Heart left ventricle (tissue), 16 donors: ENCODE measurements at regions not wholly inside any gene's neighbourhood (a gene's known extent, or its start where the extent isn't known, plus 50 kb on each side); places are given as distances from the start of the nearest gene placed in this dataset.

Source experiments
- ATAC-seq, 4 donors: fragments of 200-7000 bp; cut with Tn5 transposase; one replicate each; pipeline ENCODE4 v1.9.1; 2020 to 2022; ENCODE audit warnings: moderate library complexity in 4 of 4, mild to moderate bottlenecking in 3 of 4, moderate number of reproducible peaks in 1 of 4
- DNase-seq, 5 donors: peaks; one replicate each; pipeline ENCODE4 v3.0.0-alpha.2; 2020
- H3K27ac ChIP-seq, 12 donors: fragments of 200-600 bp; sonication (generic) in 4 of 12; one replicate each; pipeline versions ENCODE4 v1.5.0 to v1.8.0; 2016 to 2022; ENCODE audit warnings: mild to moderate bottlenecking in 2 of 12
- H3K27me3 ChIP-seq, 9 donors: fragments of 200-600 bp; sonication (generic) in 2 of 9; one replicate each; pipeline versions ENCODE4 v1.5.1 to v1.8.0; 2016 to 2022; ENCODE audit warnings: mild to moderate bottlenecking in 3 of 9
- H3K36me3 ChIP-seq, 9 donors: fragments of 200-600 bp; sonication (generic) in 2 of 9; one replicate each; pipeline versions ENCODE4 v1.5.0 to v1.8.0; 2018 to 2022; ENCODE audit warnings: mild to moderate bottlenecking in 2 of 9
- H3K4me1 ChIP-seq, 12 donors: fragments of 200-600 bp; sonication (generic) in 4 of 12; one replicate each; pipeline versions ENCODE4 v1.5.0 to v1.8.0; 2016 to 2022; ENCODE audit warnings: mild to moderate bottlenecking in 3 of 12
- H3K4me3 ChIP-seq, 12 donors: fragments of 200-600 bp; sonication (generic) in 4 of 12; one replicate each; pipeline versions ENCODE4 v1.5.0 to v1.8.0; 2017 to 2022; ENCODE audit warnings: mild to moderate bottlenecking in 9 of 12, moderate library complexity in 4 of 12
- H3K9me3 ChIP-seq, 12 donors: fragments of 200-600 bp; sonication (generic) in 4 of 12; one replicate each; pipeline versions ENCODE4 v1.5.0 to v1.8.0; 2016 to 2022; ENCODE audit warnings: mild to moderate bottlenecking in 1 of 12
- POLR2A ChIP-seq, 2 donors: fragments of 450-650 bp; IDR thresholded peaks; one replicate each; pipeline ENCODE4 v1.6.1; 2017; ENCODE audit warnings: antibody characterized with exemption in 2 of 2, mild to moderate bottlenecking in 2 of 2, moderate library complexity in 2 of 2
- WGBS, 4 donors: extraction: QIAGEN DNeasy Blood & Tissue Kit in 2 of 4; methylation state at CpG; one replicate each; pipeline versions ENCODE4 v1.1.5 to v1.1.7; 2013 to 2018; 5-methylcytosine and 5-hydroxymethylcytosine counted together
- intact Hi-C, 10 donors: fragments of 100-400 bp; cut with DNase I; formaldehyde crosslinking; loops; one replicate each; pipeline versions ENCODE4 v1.11.1 to v1.14.2; 2022
- TF ChIP-seq, protein P1 (sequence below), 12 donors: fragments of 200-600 bp; sonication (generic) in 4 of 12; IDR thresholded peaks; one replicate each; pipeline versions ENCODE4 v1.5.0 to v1.8.0; 2018 to 2022; ENCODE audit warnings: antibody characterized with exemption in 12 of 12, mild to moderate bottlenecking in 5 of 12
- donor health status: ischemic (EF 13 %, LVEDD 7.1; RV severe dilation, severe dysfunction).
- donor health status: healthy with polysubstance abuse.
- donor health status: DM: no; HTN: yes; CAD: no.
- donor health status: DM: no; HTN: no; CAD: no.
- donor health status: ischemic (EF 25% LVEDD 6.9; RV normal size, moderate dysfunction).
- donor health status: ischemic (EF 25% LVEDD 5.7; RV mildly dilated, moderate dysfunction).
- donor health status: healthy.
- donor health status: DM: yes; HTN: yes; CAD: no.
- donor health status: ischemic (EF 35%, LVEDD 5.7; RV mildly dilated, moderate dysfunction).
- donor health status: nonischemic (EF 11% LVEDD 7.7; RV severe dilation, severe dysfunction).
- donor health status: DM: yes; HTN: yes; CAD: no.
- donor health status: PGD.
- donor health status: ischemic (EF 29% LVEDD 5.4; RV normal size, mild dysfunction).
- donor health status: nonischemic (EF 23%, LVEDD 6.1; RV moderate dilation, normal function).

DNA sequence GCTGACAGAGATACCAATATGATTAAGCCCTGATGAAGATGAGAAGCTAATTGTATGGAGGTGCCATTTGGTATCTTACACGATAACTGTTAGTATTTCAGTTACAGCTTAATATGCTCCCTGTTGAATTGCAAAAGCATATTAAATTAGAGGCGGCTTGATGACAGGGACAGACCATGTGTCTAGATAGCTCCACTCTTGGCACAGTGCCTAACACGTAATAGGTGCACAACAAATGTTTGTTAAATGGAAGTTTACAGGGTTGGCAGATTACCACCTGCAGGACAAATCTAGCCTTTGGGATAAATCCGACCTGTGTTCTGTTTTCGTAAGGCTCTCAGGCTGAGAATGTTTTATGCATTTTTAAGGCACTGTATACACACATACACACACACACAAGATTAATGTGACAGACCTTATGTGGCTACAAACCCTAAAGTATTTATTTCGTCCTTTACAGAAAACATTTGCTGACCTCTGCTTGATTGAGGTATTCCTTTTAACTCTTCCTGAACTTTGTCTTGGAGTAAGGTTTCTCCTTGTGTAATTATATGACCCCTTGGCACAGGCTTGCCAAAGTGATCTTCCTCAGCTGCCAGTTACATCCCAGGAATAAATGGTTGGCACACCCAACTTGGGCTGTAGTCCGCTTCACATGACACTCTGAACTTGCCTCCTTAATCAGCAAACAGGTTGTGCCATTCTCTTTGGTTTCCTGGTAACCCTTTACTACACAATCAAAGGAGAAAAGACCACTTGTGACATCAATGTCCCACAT lies 348.9 kb downstream of the HRH4 start:
- Histone ChIP-seq H3K27ac (no peak overlapping the region), H3K9me3 (peaks cover 0 to 11% (median 2%) of the 10 kb centered on the region in 12 donors), H3K4me3 (no peak overlapping the region), H3K4me1 (no peaks in the 10 kb centered on the region), H3K36me3 (no peaks in the 10 kb centered on the region), H3K27me3 (no peaks in the 10 kb centered on the region)
- no peak for TF ChIP-seq POLR2A (IDR thresholded peaks at IDR 0.05)
- TF ChIP-seq, protein P1, sequence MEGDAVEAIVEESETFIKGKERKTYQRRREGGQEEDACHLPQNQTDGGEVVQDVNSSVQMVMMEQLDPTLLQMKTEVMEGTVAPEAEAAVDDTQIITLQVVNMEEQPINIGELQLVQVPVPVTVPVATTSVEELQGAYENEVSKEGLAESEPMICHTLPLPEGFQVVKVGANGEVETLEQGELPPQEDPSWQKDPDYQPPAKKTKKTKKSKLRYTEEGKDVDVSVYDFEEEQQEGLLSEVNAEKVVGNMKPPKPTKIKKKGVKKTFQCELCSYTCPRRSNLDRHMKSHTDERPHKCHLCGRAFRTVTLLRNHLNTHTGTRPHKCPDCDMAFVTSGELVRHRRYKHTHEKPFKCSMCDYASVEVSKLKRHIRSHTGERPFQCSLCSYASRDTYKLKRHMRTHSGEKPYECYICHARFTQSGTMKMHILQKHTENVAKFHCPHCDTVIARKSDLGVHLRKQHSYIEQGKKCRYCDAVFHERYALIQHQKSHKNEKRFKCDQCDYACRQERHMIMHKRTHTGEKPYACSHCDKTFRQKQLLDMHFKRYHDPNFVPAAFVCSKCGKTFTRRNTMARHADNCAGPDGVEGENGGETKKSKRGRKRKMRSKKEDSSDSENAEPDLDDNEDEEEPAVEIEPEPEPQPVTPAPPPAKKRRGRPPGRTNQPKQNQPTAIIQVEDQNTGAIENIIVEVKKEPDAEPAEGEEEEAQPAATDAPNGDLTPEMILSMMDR (IDR thresholded peaks at IDR 0.05): no peak
- ATAC-seq (no peak), DNase-seq (no peak)
- intact Hi-C loops: no loop called here
- 89 to 93% (median 92%) methylated on average over 7 of the region's 7 CpGs for WGBS, 4 donors

DNA sequence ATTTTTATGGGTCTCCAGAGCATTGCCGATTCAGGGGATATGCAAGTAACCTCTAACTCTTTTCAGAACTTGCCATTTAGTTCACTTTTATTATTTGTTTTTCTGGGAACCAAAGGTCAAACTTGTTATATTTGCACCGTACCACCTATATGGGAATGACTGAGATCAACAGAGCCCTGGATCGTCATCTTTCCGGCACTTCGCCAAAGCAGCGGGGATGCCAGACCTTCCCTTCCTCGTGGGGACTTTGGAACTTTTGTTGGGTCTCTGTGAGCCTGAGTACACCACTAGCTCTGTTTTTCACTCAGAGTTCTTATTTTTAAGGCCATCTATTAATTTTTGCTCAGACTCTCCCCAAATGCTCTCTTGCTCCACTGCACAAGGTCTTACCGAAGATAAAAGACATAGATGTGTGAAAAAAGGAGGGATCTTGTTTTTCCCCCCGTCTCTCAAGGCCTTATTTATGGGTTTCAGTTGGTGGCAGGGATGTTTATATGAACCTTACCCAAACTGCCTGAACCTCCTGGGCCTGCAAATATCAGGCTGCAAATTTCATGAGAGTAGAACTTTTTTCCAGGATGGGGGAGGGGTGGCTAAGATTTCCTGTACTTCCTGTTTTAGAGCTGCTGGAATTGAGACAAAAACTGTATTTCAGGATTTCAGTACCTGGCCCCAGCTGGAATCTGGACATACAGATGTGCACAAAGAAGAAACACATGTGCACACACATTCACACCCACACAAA lies 350.3 kb downstream of the HRH4 start:
- Histone ChIP-seq H3K27ac (no peak overlapping the region), H3K4me1 (no peaks in the 10 kb centered on the region), H3K27me3 (no peaks in the 10 kb centered on the region), H3K4me3 (no peak overlapping the region), H3K36me3 (no peaks in the 10 kb centered on the region), H3K9me3 (peaks cover 0 to 11% (median 2%) of the 10 kb centered on the region in 12 donors)
- intact Hi-C loops: no loop called here
- TF ChIP-seq, protein P1 (IDR thresholded peaks at IDR 0.05): no peak
- no peak for TF ChIP-seq POLR2A (IDR thresholded peaks at IDR 0.05)
- WGBS, 4 donors: 84 to 90% (median 87%) methylated on average over 9 of the region's 9 CpGs
- DNase-seq (no peak), ATAC-seq (no peak)

DNA sequence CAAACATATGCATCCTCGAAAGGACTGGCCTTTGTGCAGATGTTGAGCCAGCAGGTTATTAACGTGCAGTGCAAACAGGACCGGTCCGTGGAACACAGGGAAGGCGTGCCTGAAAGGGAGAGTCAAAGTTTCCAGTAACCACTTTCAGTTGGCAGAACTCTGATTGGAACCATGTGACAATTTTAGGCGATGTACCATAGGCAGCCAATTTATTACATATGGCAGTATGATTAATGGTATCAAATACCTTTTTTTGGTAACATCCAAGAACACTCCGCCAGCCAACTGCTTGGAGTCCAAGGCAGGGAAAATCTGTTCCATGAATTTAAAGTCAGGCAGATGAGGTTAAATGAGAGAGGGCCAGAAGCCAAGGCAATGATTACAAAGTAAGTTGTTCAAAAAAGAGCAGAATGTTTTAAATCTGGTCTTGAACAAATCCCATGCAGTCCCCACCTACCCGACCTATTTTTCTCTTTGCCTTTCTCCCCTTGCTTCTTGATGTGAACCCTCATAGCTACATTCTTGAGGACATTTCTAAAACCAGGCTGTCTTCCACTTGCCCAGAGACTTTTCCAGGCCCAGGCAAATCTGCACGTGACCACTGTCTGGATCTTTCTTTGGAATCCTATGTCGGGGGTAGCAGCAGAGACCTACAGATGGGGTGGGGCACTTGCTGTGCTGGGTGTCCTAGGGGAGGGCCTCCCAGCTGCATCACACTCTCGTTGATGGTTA lies 351.7 kb downstream of the HRH4 start:
- H3K4me1 ChIP-seq: no peaks in the 10 kb centered on the region
- DNase-seq (no peak), ATAC-seq (no peak)
- no peak overlapping the region for H3K27ac ChIP-seq
- intact Hi-C loops: no loop called here
- TF ChIP-seq POLR2A (IDR thresholded peaks at IDR 0.05): no peak
- TF ChIP-seq, protein P1 (IDR thresholded peaks at IDR 0.05): no peak
- peaks cover 0 to 11% (median 2%) of the 10 kb centered on the region in 12 donors for H3K9me3 ChIP-seq
- no peaks in the 10 kb centered on the region for H3K36me3 ChIP-seq
- H3K4me3 ChIP-seq: no peak overlapping the region
- H3K27me3 ChIP-seq: peaks cover 0 to 6% (median 0%) of the 10 kb centered on the region in 9 donors
- 89 to 93% (median 89%) methylated on average over 11 of the region's 11 CpGs for WGBS, 4 donors

DNA sequence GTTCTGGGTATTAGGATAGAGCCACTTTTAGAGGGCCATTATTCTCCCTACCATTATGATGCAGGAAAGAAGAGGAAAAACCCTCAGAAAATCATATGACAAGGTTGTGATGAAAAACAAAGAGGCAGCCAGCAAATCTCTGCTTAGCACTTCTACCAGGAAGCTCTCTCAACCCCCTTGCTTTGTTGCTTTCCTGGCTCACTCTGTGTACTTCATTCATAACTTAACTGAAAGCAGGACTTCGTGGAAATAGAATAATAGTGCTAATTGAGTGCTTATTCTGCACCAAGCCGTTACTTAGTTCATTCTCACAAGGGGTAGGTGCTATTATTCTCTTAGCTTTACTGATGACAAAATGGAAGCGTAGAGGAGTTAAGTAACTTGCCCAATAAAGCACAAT lies 354.1 kb downstream of the HRH4 start:
- Histone ChIP-seq H3K4me3 (no peak overlapping the region), H3K27me3 (peaks cover 0 to 9% (median 0%) of the 10 kb centered on the region in 9 donors), H3K4me1 (no peaks in the 10 kb centered on the region), H3K36me3 (no peaks in the 10 kb centered on the region), H3K9me3 (no peaks in the 10 kb centered on the region), H3K27ac (no peak overlapping the region)
- TF ChIP-seq, protein P1 (IDR thresholded peaks at IDR 0.05): no peak
- no peak for TF ChIP-seq POLR2A (IDR thresholded peaks at IDR 0.05)
- ATAC-seq (no peak), DNase-seq (no peak)
- WGBS, 4 donors: 72 to 80% (median 78%) methylated on average over 3 of the region's 3 CpGs
- intact Hi-C loops: no loop called here
